ENCODE measurements at regions not wholly inside any gene's neighbourhood (a gene's known extent, or its start where the extent isn't known, plus 50 kb on each side); places are given as distances from the start of the nearest gene placed in this dataset.

DNA sequence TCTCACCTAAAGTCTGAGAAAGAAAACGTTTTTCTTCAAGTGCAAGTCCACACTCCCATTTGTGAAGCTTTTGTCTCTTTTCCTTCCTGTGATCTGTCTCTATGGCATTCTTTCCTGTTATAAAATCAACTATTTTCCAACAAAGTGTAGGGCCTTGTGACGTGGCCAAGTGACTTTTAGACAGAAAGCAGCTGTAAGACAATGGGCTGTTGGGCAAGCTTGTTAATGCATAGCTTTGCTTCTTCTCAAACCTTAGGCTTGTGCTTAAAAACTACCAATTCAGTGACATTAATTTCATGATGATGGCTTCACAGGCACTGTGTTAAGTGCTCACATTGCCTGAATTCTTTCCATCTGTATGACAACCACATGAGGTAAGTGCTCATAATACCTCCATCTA, 83.5 kb downstream of the VCY1B start:
- Histone ChIP-seq H3K27ac (ENCODE audit: low read depth, low read length) (no peak overlapping the region), H3K9me3 (ENCODE audit: control insufficient read depth in 3 of 3, low read length in 3 of 3) (no peaks in the 10 kb centered on the region), H3K4me3 (ENCODE audit: low read length in 3 of 3) (no peak overlapping the region), H3K36me3 (ENCODE audit: control insufficient read depth in 3 of 3, insufficient read depth in 3 of 3, low read length in 3 of 3) (no peaks in the 10 kb centered on the region), H3K27me3 (ENCODE audit: control insufficient read depth in 3 of 3, insufficient read depth in 3 of 3, low read length in 3 of 3) (no peaks in the 10 kb centered on the region), H3K9ac (ENCODE audit: low read depth in 1 of 3, low read length in 3 of 3) (no peak overlapping the region), H3K4me1 (ENCODE audit: control insufficient read depth in 3 of 3, insufficient read depth in 3 of 3, low read length in 3 of 3) (no peaks in the 10 kb centered on the region)

DNA sequence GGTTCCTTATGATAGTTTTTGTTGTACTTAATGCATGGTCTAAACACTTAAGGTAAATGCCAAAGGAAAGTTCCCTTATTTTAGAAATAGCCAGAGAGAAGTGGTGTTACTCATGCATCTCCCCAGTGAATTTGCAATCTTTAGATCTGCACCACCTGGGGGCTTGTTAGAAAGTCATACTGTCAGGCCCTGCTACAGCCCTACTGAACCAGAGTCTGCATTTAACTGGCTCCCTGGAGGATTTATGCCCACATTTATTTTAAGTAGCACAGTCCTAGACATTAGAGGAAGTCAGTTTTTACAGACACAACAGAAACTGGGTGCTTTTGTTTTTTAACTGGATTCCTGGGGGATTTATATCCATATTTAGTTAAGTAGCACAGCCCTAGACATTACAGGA, 89.6 kb downstream of the VCY1B start:
- no peaks in the 10 kb centered on the region for H3K27me3 ChIP-seq (ENCODE audit: control insufficient read depth in 3 of 3, insufficient read depth in 3 of 3, low read length in 3 of 3)
- no peaks in the 10 kb centered on the region for H3K4me1 ChIP-seq (ENCODE audit: control insufficient read depth in 3 of 3, insufficient read depth in 3 of 3, low read length in 3 of 3)
- no peaks in the 10 kb centered on the region for H3K36me3 ChIP-seq (ENCODE audit: control insufficient read depth in 3 of 3, insufficient read depth in 3 of 3, low read length in 3 of 3)
- H3K27ac ChIP-seq (ENCODE audit: low read depth, low read length): no peak overlapping the region
- no peak overlapping the region for H3K4me3 ChIP-seq (ENCODE audit: low read length in 3 of 3)
- H3K9me3 ChIP-seq (ENCODE audit: control insufficient read depth in 3 of 3, low read length in 3 of 3): no peaks in the 10 kb centered on the region
- H3K9ac ChIP-seq (ENCODE audit: low read depth in 1 of 3, low read length in 3 of 3): no peak overlapping the region

DNA sequence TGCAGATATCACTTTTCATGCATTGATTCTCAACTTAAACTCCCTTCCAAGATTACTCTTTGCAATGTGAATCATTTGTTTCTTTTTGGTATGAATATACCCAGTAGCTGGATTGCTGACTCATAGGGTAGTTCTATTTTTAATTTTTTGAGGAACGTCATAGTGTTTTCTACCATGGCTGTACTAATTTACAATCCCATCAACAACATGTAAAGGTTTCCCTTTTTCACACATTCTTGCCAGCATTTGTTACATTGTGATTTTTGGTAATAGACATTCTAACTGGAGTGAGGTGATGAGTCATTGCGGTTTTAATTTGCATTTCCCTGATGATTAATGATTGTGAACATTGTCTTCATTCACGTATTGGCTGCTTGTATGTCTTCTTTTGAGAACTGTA, 126.7 kb downstream of the VCY1B start:
- Histone ChIP-seq H3K36me3 (ENCODE audit: control insufficient read depth in 3 of 3, insufficient read depth in 3 of 3, low read length in 3 of 3) (no peaks in the 10 kb centered on the region), H3K9me3 (ENCODE audit: control insufficient read depth in 3 of 3, low read length in 3 of 3) (peaks cover 0 to 3% (median 0%) of the 10 kb centered on the region in 3 donors), H3K27ac (ENCODE audit: low read depth, low read length) (no peak overlapping the region), H3K9ac (ENCODE audit: low read depth in 1 of 3, low read length in 3 of 3) (no peak overlapping the region), H3K4me3 (ENCODE audit: low read length in 3 of 3) (no peak overlapping the region), H3K4me1 (ENCODE audit: control insufficient read depth in 3 of 3, insufficient read depth in 3 of 3, low read length in 3 of 3) (no peaks in the 10 kb centered on the region), H3K27me3 (ENCODE audit: control insufficient read depth in 3 of 3, insufficient read depth in 3 of 3, low read length in 3 of 3) (no peaks in the 10 kb centered on the region)

GRCh38 chrY:14222014-14222413, 166.0 kb downstream of the VCY1B start:
- Histone ChIP-seq H3K9me3 (ENCODE audit: control insufficient read depth in 3 of 3, low read length in 3 of 3) (no peaks in the 10 kb centered on the region), H3K27me3 (ENCODE audit: control insufficient read depth in 3 of 3, insufficient read depth in 3 of 3, low read length in 3 of 3) (no peaks in the 10 kb centered on the region)

DNA sequence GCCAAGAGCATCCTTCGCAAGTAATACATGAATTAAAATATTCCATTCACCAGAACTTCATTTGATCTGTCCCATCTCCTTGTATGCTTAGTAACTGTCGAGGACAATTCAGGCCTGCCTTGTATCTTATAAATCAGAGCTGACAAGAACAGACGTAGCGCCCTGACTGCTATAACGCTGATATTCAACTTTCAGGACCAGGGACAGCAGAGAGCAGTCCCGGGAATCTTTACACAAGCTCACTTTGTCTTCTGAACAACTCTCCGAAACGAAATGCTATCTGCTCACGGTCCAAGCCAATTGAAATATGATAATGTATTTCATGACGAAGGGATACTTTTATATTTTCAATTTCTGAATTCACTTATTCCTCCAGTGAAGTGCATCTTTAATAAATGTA, 175.7 kb downstream of the VCY1B start:
- Histone ChIP-seq H3K9me3 (ENCODE audit: control insufficient read depth in 3 of 3, low read length in 3 of 3) (no peaks in the 10 kb centered on the region), H3K27me3 (ENCODE audit: control insufficient read depth in 3 of 3, insufficient read depth in 3 of 3, low read length in 3 of 3) (no peaks in the 10 kb centered on the region), H3K9ac (ENCODE audit: low read depth in 1 of 3, low read length in 3 of 3) (no peak overlapping the region), H3K36me3 (ENCODE audit: control insufficient read depth in 3 of 3, insufficient read depth in 3 of 3, low read length in 3 of 3) (no peaks in the 10 kb centered on the region), H3K4me3 (ENCODE audit: low read length in 3 of 3) (no peak overlapping the region), H3K4me1 (ENCODE audit: control insufficient read depth in 3 of 3, insufficient read depth in 3 of 3, low read length in 3 of 3) (no peaks in the 10 kb centered on the region), H3K27ac (ENCODE audit: low read depth, low read length) (no peak overlapping the region)

More at GRCh38 chrY:14222014-14222413, 166.0 kb downstream of the VCY1B start:
- H3K4me3 ChIP-seq (ENCODE audit: low read length in 3 of 3): no peak overlapping the region
- H3K36me3 ChIP-seq (ENCODE audit: control insufficient read depth in 3 of 3, insufficient read depth in 3 of 3, low read length in 3 of 3): no peaks in the 10 kb centered on the region
- no peak overlapping the region for H3K9ac ChIP-seq (ENCODE audit: low read depth in 1 of 3, low read length in 3 of 3)
- H3K27ac ChIP-seq (ENCODE audit: low read depth, low read length): no peak overlapping the region
- no peaks in the 10 kb centered on the region for H3K4me1 ChIP-seq (ENCODE audit: control insufficient read depth in 3 of 3, insufficient read depth in 3 of 3, low read length in 3 of 3)

- Histone ChIP-seq H3K27me3 (ENCODE audit: control insufficient read depth in 3 of 3, insufficient read depth in 3 of 3, low read length in 3 of 3) (no peaks in the 10 kb centered on the region), H3K4me3 (ENCODE audit: low read length in 3 of 3) (no peak overlapping the region), H3K9ac (ENCODE audit: low read depth in 1 of 3, low read length in 3 of 3) (no peak overlapping the region), H3K36me3 (ENCODE audit: control insufficient read depth in 3 of 3, insufficient read depth in 3 of 3, low read length in 3 of 3) (no peaks in the 10 kb centered on the region), H3K27ac (ENCODE audit: low read depth, low read length) (no peak overlapping the region), H3K4me1 (ENCODE audit: control insufficient read depth in 3 of 3, insufficient read depth in 3 of 3, low read length in 3 of 3) (no peaks in the 10 kb centered on the region), H3K9me3 (ENCODE audit: control insufficient read depth in 3 of 3, low read length in 3 of 3) (no peaks in the 10 kb centered on the region)
These were observed 179.0 kb downstream of the VCY1B start for GRCh38 chrY:14235070-14235469.

- no peak overlapping the region for H3K27ac ChIP-seq (ENCODE audit: low read depth, low read length)
- H3K4me1 ChIP-seq (ENCODE audit: control insufficient read depth in 3 of 3, insufficient read depth in 3 of 3, low read length in 3 of 3): no peaks in the 10 kb centered on the region
- no peak overlapping the region for H3K9ac ChIP-seq (ENCODE audit: low read depth in 1 of 3, low read length in 3 of 3)
- H3K27me3 ChIP-seq (ENCODE audit: control insufficient read depth in 3 of 3, insufficient read depth in 3 of 3, low read length in 3 of 3): no peaks in the 10 kb centered on the region
- no peak overlapping the region for H3K4me3 ChIP-seq (ENCODE audit: low read length in 3 of 3)
- no peaks in the 10 kb centered on the region for H3K36me3 ChIP-seq (ENCODE audit: control insufficient read depth in 3 of 3, insufficient read depth in 3 of 3, low read length in 3 of 3)
- no peaks in the 10 kb centered on the region for H3K9me3 ChIP-seq (ENCODE audit: control insufficient read depth in 3 of 3, low read length in 3 of 3)
These were observed 182.2 kb downstream of the VCY1B start for GRCh38 chrY:14238277-14238676.

GRCh38 chrY:14246948-14247347, 190.9 kb downstream of the VCY1B start:
- Histone ChIP-seq H3K27me3 (ENCODE audit: control insufficient read depth in 3 of 3, insufficient read depth in 3 of 3, low read length in 3 of 3) (no peaks in the 10 kb centered on the region), H3K27ac (ENCODE audit: low read depth, low read length) (no peak overlapping the region), H3K4me1 (ENCODE audit: control insufficient read depth in 3 of 3, insufficient read depth in 3 of 3, low read length in 3 of 3) (no peaks in the 10 kb centered on the region), H3K4me3 (ENCODE audit: low read length in 3 of 3) (no peak overlapping the region), H3K9me3 (ENCODE audit: control insufficient read depth in 3 of 3, low read length in 3 of 3) (no peaks in the 10 kb centered on the region), H3K36me3 (ENCODE audit: control insufficient read depth in 3 of 3, insufficient read depth in 3 of 3, low read length in 3 of 3) (no peaks in the 10 kb centered on the region), H3K9ac (ENCODE audit: low read depth in 1 of 3, low read length in 3 of 3) (no peak overlapping the region)

GRCh38 chrY:14248878-14249576, 193.0 kb downstream of the VCY1B start:
- Histone ChIP-seq H3K36me3 (ENCODE audit: control insufficient read depth in 3 of 3, insufficient read depth in 3 of 3, low read length in 3 of 3) (no peaks in the 10 kb centered on the region), H3K4me3 (ENCODE audit: low read length in 3 of 3) (no peak overlapping the region), H3K27me3 (ENCODE audit: control insufficient read depth in 3 of 3, insufficient read depth in 3 of 3, low read length in 3 of 3) (no peaks in the 10 kb centered on the region), H3K4me1 (ENCODE audit: control insufficient read depth in 3 of 3, insufficient read depth in 3 of 3, low read length in 3 of 3) (no peaks in the 10 kb centered on the region), H3K9me3 (ENCODE audit: control insufficient read depth in 3 of 3, low read length in 3 of 3) (no peaks in the 10 kb centered on the region), H3K9ac (ENCODE audit: low read depth in 1 of 3, low read length in 3 of 3) (no peak overlapping the region), H3K27ac (ENCODE audit: low read depth, low read length) (no peak overlapping the region)

DNA sequence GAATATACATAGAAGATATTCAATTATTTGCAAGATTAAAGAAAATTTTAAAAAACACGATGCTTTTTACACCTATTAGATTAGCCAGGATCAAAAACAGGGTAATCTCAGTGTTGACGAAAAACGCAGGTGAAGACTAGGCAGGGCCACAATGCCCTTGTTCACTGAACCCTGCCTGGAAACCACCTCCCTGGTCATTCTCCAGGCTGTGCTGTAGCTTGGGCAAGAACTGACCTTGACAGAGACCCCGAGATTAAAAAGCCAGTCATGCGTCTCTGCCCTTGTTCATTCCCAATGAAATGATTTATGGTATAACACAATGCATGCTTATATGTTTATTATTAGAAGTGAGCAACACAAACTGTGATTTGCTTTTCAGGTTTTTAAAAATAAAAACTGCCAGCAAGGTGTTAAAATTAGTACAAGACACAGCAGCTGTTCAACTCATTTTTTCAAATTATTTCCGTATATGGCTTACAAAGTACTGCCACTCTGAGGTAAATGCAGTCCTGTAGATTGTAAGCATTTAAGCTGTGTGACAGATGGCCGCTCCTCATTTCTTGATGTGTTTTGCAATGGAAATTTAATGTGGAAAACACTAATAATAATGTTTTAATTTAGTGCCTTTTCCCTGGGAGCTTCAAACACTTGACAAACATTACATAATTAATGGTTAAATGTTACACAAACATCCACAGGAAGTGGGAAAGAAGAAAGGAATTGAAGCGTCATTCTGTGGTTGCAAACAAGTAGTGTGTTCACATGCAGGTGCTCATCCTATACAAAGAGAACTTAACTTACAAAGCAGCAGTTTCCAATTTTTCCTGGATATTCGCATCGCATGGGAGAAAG, 200.2 kb downstream of the VCY1B start:
- Histone ChIP-seq H3K4me3 (ENCODE audit: low read length in 3 of 3) (no peak overlapping the region), H3K36me3 (ENCODE audit: control insufficient read depth in 3 of 3, insufficient read depth in 3 of 3, low read length in 3 of 3) (no peaks in the 10 kb centered on the region), H3K4me1 (ENCODE audit: control insufficient read depth in 3 of 3, insufficient read depth in 3 of 3, low read length in 3 of 3) (no peaks in the 10 kb centered on the region), H3K9me3 (ENCODE audit: control insufficient read depth in 3 of 3, low read length in 3 of 3) (no peaks in the 10 kb centered on the region), H3K27me3 (ENCODE audit: control insufficient read depth in 3 of 3, insufficient read depth in 3 of 3, low read length in 3 of 3) (no peaks in the 10 kb centered on the region), H3K27ac (ENCODE audit: low read depth, low read length) (no peak overlapping the region), H3K9ac (ENCODE audit: low read depth in 1 of 3, low read length in 3 of 3) (no peak overlapping the region)

Measured in skeletal muscle tissue (tissue), 3 donors.